Neural progenitor cell (in vitro differentiated cells): ENCODE measurements at regions not wholly inside any gene's neighbourhood (a gene's known extent, or its start where the extent isn't known, plus 50 kb on each side); places are given as distances from the start of the nearest gene placed in this dataset.

Source experiments
- DNase-seq: peaks from one replicate; pipeline ENCODE4 v3.0.0-alpha.2; 2016; ENCODE audit warnings: low spot score
- H2AFZ ChIP-seq: fragments of 200-600 bp; sonication (generic); replicated peaks from 2 replicates; pipeline ENCODE4 v1.6.1; 2016; ENCODE audit warnings: antibody characterized with exemption
- H3F3A ChIP-seq: fragments of 200-600 bp; sonication (generic); 2 replicates; pipeline ENCODE4 v1.6.1; 2016; ENCODE audit warnings: antibody characterized with exemption, low read depth
- H3K27ac ChIP-seq: fragments of 200-600 bp; sonication (generic); 2 replicates; pipeline ENCODE4 v1.5.1; 2016; ENCODE audit warnings: mild to moderate bottlenecking
- H3K27me3 ChIP-seq: fragments of 200-600 bp; sonication (generic); 2 replicates; pipeline ENCODE4 v1.6.1; 2016; ENCODE audit warnings: mild to moderate bottlenecking, moderate library complexity
- H3K36me3 ChIP-seq: fragments of 200-600 bp; sonication (generic); 2 replicates; pipeline ENCODE4 v1.5.1; 2016
- H3K4me1 ChIP-seq: fragments of 200-600 bp; sonication (generic); 2 replicates; pipeline ENCODE4 v1.6.1; 2016; ENCODE audit warnings: mixed run types
- H3K4me2 ChIP-seq: fragments of 200-600 bp; sonication (generic); 2 replicates; pipeline ENCODE4 v1.6.1; 2016
- H3K4me3 ChIP-seq: fragments of 200-600 bp; sonication (generic); 2 replicates; pipeline ENCODE4 v1.5.1; 2016
- H3K79me2 ChIP-seq: fragments of 200-600 bp; sonication (generic); 2 replicates; pipeline ENCODE4 v1.6.1; 2016; ENCODE audit warnings: low read depth
- H3K9ac ChIP-seq: fragments of 200-600 bp; sonication (generic); 2 replicates; pipeline ENCODE4 v1.6.1; 2016
- H3K9me3 ChIP-seq: fragments of 200-600 bp; sonication (generic); 2 replicates; pipeline ENCODE4 v1.5.1; 2016; ENCODE audit warnings: low read depth
- H4K20me1 ChIP-seq: fragments of 200-600 bp; sonication (generic); 2 replicates; pipeline ENCODE4 v1.6.1; 2016; ENCODE audit warnings: low read depth
- H3K27ac Mint-ChIP-seq: 3 replicates; pipeline ENCODE4 v1.8.0; 2021; ENCODE audit warnings: mixed read lengths
- H3K27me3 Mint-ChIP-seq: 2 replicates; pipeline ENCODE4 v1.8.0; 2022; ENCODE audit warnings: low read depth, mild to moderate bottlenecking, inconsistent platforms, moderate library complexity, mixed read lengths; ENCODE audit not compliant: insufficient read depth
- H3K36me3 Mint-ChIP-seq: 3 replicates; pipeline ENCODE4 v1.8.0; 2021; ENCODE audit warnings: mixed read lengths
- H3K4me1 Mint-ChIP-seq: 3 replicates; pipeline ENCODE4 v1.8.0; 2021; ENCODE audit warnings: mixed read lengths
- H3K4me3 Mint-ChIP-seq: 3 replicates; pipeline ENCODE4 v1.8.0; 2021; ENCODE audit warnings: mild to moderate bottlenecking, moderate library complexity, mixed read lengths
- H3K9me3 Mint-ChIP-seq: 3 replicates; pipeline ENCODE4 v1.8.0; 2020; ENCODE audit warnings: mixed read lengths
- CTCF ChIP-seq: fragments of 200-600 bp; sonication (generic); IDR thresholded peaks from 2 replicates; pipeline ENCODE4 v1.5.1; 2017; ENCODE audit warnings: antibody characterized with exemption, mild to moderate bottlenecking
- EZH2 ChIP-seq: fragments of 200-600 bp; sonication (generic); IDR thresholded peaks from 2 replicates; pipeline ENCODE4 v1.6.1; 2017; ENCODE audit warnings: antibody characterized with exemption, mild to moderate bottlenecking, moderate library complexity
- EZH2phosphoT487 ChIP-seq: fragments of 200-600 bp; sonication (generic); IDR thresholded peaks from 2 replicates; pipeline ENCODE4 v1.6.1; 2017; ENCODE audit warnings: antibody characterized with exemption

- H3K27me3 Mint-ChIP-seq, result peaks cover 18% of the 10 kb centered on the region
Observed at GRCh38 chr10:78305311-78305710, 271.6 kb downstream of the RPS24 start.

GRCh38 chr10:78306358-78306757 is 272.7 kb downstream of the RPS24 start:
- Histone ChIP-seq H3K4me1 (peaks cover 13% of the 10 kb centered on the region), H4K20me1 (no peaks in the 10 kb centered on the region), H3K9ac (no peak overlapping the region), H3K27ac (no peak overlapping the region), H2AFZ (no peak overlapping the region), H3K79me2 (no peaks in the 10 kb centered on the region), H3K27me3 (no peaks in the 10 kb centered on the region), H3K36me3 (no peaks in the 10 kb centered on the region), H3K4me3 (no peak overlapping the region), H3F3A (peaks cover 10% of the 10 kb centered on the region), H3K4me2 (no peak overlapping the region), H3K9me3 (no peaks in the 10 kb centered on the region)
- Mint-ChIP-seq H3K36me3 (no peaks in the 10 kb centered on the region), H3K27ac (no peak overlapping the region), H3K9me3 (peaks cover 2% of the 10 kb centered on the region), H3K4me3 (no peak overlapping the region), H3K27me3 (peaks cover 14% of the 10 kb centered on the region), H3K4me1 (peaks cover 33% of the 10 kb centered on the region)
- no peak for DNase-seq
- TF ChIP-seq EZH2phosphoT487 (no peak), CTCF (no peak)

More at GRCh38 chr10:78305311-78305710, 271.6 kb downstream of the RPS24 start:
- TF ChIP-seq EZH2phosphoT487 (no peak), CTCF (no peak), EZH2 (no peak)
- peaks cover 28% of the 10 kb centered on the region for H3K4me1 Mint-ChIP-seq
- H3K9ac ChIP-seq, result no peak overlapping the region
- H3K4me3 ChIP-seq, result no peak overlapping the region
- H3K4me2 ChIP-seq, result no peak overlapping the region
- H3K27me3 ChIP-seq, result no peaks in the 10 kb centered on the region
- DNase-seq, result no peak
- H3K27ac ChIP-seq, result no peak overlapping the region
- peaks cover 2% of the 10 kb centered on the region for H3K9me3 Mint-ChIP-seq
- no peaks in the 10 kb centered on the region for H3K79me2 ChIP-seq
- no peak overlapping the region for H3K27ac Mint-ChIP-seq
- H2AFZ ChIP-seq, result no peak overlapping the region
- H3K36me3 ChIP-seq, result no peaks in the 10 kb centered on the region
- H3K4me1 ChIP-seq, result peaks cover 13% of the 10 kb centered on the region
- H3K36me3 Mint-ChIP-seq, result no peaks in the 10 kb centered on the region
- H4K20me1 ChIP-seq, result no peaks in the 10 kb centered on the region
- H3F3A ChIP-seq, result peaks cover 10% of the 10 kb centered on the region
- H3K9me3 ChIP-seq, result no peaks in the 10 kb centered on the region
- no peak overlapping the region for H3K4me3 Mint-ChIP-seq

- no peak overlapping the region for H3K9ac ChIP-seq
- Mint-ChIP-seq H3K27me3 (peaks cover 14% of the 10 kb centered on the region), H3K9me3 (peaks cover 5% of the 10 kb centered on the region), H3K4me3 (no peak overlapping the region), H3K27ac (no peak overlapping the region), H3K4me1 (peaks cover 27% of the 10 kb centered on the region), H3K36me3 (no peaks in the 10 kb centered on the region)
- peaks cover 3% of the 10 kb centered on the region for H3F3A ChIP-seq
- no peaks in the 10 kb centered on the region for H4K20me1 ChIP-seq
- peaks cover 7% of the 10 kb centered on the region for H3K4me1 ChIP-seq
- DNase-seq, result no peak
- H3K9me3 ChIP-seq, result no peaks in the 10 kb centered on the region
- H3K79me2 ChIP-seq, result no peaks in the 10 kb centered on the region
- no peak for TF ChIP-seq EZH2phosphoT487
- TF ChIP-seq CTCF, result no peak
- TF ChIP-seq EZH2, result no peak
- H3K27me3 ChIP-seq, result no peaks in the 10 kb centered on the region
- H3K4me3 ChIP-seq, result no peak overlapping the region
- no peak overlapping the region for H3K27ac ChIP-seq
- no peaks in the 10 kb centered on the region for H3K36me3 ChIP-seq
- H3K4me2 ChIP-seq, result no peak overlapping the region
- no peak overlapping the region for H2AFZ ChIP-seq
Observed at GRCh38 chr10:78307576-78307975, 273.9 kb downstream of the RPS24 start.
